ENCODE measurements at regions not wholly inside any gene's neighbourhood (a gene's known extent, or its start where the extent isn't known, plus 50 kb on each side); places are given as distances from the start of the nearest gene placed in this dataset.

DNA sequence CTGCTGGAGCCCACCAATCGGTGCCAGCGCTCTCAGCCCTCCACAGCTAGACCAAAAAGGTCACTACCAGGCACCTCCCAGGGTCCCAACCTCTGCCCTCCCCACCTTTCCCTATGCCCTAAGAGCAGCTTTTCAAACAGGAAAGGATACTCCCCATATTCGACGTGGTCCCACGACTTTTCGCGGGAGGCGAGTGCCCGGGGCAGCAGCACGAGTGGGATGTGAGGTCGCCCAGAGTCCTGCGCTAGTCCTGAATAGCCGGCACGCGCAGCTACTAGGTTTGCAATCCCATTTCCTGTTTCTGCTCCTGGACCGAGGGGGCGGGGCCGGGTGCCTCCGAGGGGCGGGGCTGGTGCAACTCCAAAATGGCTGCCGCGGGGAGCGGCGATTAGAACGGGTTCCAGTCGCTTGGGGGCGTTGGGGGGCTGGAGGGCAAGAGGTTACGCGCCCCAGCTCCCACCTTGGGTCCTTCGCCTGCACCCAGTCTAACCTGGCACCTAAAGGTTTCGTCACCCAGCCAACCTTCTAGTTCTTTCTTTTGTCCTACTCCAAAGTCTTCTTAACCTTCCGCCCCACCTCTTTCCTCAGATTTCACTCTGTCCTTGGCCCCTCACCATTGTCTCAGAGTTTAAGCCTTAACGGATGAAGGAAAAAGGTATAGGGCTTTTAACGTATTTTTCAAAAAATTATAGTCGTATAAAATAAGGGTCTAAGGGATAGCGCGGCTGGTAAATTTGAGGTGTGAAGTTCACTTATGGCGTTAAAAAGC lies 85.0 kb upstream of the TENT5D start:
- TF ChIP-seq, protein P1, sequence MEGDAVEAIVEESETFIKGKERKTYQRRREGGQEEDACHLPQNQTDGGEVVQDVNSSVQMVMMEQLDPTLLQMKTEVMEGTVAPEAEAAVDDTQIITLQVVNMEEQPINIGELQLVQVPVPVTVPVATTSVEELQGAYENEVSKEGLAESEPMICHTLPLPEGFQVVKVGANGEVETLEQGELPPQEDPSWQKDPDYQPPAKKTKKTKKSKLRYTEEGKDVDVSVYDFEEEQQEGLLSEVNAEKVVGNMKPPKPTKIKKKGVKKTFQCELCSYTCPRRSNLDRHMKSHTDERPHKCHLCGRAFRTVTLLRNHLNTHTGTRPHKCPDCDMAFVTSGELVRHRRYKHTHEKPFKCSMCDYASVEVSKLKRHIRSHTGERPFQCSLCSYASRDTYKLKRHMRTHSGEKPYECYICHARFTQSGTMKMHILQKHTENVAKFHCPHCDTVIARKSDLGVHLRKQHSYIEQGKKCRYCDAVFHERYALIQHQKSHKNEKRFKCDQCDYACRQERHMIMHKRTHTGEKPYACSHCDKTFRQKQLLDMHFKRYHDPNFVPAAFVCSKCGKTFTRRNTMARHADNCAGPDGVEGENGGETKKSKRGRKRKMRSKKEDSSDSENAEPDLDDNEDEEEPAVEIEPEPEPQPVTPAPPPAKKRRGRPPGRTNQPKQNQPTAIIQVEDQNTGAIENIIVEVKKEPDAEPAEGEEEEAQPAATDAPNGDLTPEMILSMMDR (IDR thresholded peaks at IDR 0.05): no peak
- TF ChIP-seq POLR2A (IDR thresholded peaks at IDR 0.05): peak; percentile 26 to 68 (median 50)
